Peyer's patch (tissue), 4 donors: ENCODE measurements at regions not wholly inside any gene's neighbourhood (a gene's known extent, or its start where the extent isn't known, plus 50 kb on each side); places are given as distances from the start of the nearest gene placed in this dataset.

Experiments used
- DNase-seq, 3 donors: peaks; one replicate each; pipeline ENCODE4 v3.0.0-alpha.2; 2017 to 2019
- H3K27ac ChIP-seq, 4 donors: fragments of 200-600 bp; sonication (generic); one replicate each; pipeline ENCODE4 v1.5.1; 2016 to 2019
- H3K27me3 ChIP-seq, 2 donors: fragments of 200-600 bp; sonication (generic); one replicate each; pipeline ENCODE4 v1.5.1; 2019
- H3K36me3 ChIP-seq, 3 donors: fragments of 200-600 bp; sonication (generic); one replicate each; pipeline ENCODE4 v1.5.1; 2016 to 2019
- H3K4me1 ChIP-seq, 4 donors: fragments of 200-600 bp; sonication (generic); one replicate each; pipeline ENCODE4 v1.5.1; 2016 to 2019
- H3K4me3 ChIP-seq, 4 donors: fragments of 200-600 bp; sonication (generic); 1 replicate in 3 of 4; 2 replicates in 1 of 4; pipeline ENCODE4 v1.5.1; 2016 to 2019; ENCODE audit warnings: mild to moderate bottlenecking in 1 of 4
- H3K9me3 ChIP-seq, 4 donors: fragments of 200-600 bp; sonication (generic); one replicate each; pipeline ENCODE4 v1.5.1; 2016 to 2019; ENCODE audit warnings: mild to moderate bottlenecking in 1 of 4
- CTCF ChIP-seq, 6 experiments: fragments of 450-650 bp in 4 of 6; fragments of 200-600 bp in 2 of 6; sonication (generic) in 1 of 6; IDR thresholded peaks; one replicate each; pipeline ENCODE4 v1.5.1; 2017 to 2019; ENCODE audit warnings: antibody characterized with exemption in 6 of 6, mild to moderate bottlenecking in 3 of 6, moderate library complexity in 1 of 6
- POLR2A ChIP-seq, 2 donors: fragments of 450-650 bp; IDR thresholded peaks; one replicate each; pipeline ENCODE4 v1.5.1; 2017; ENCODE audit warnings: antibody characterized with exemption in 2 of 2, mild to moderate bottlenecking in 2 of 2, moderate library complexity in 2 of 2

- no peaks in the 10 kb centered on the region for H3K4me1 ChIP-seq
- no peaks in the 10 kb centered on the region for H3K36me3 ChIP-seq
- H3K4me3 ChIP-seq, result no peak overlapping the region
- no peaks in the 10 kb centered on the region for H3K9me3 ChIP-seq
- H3K27ac ChIP-seq, result no peak overlapping the region
- H3K27me3 ChIP-seq, result no peaks in the 10 kb centered on the region
- DNase-seq, result no peak
- TF ChIP-seq CTCF (IDR thresholded peaks at IDR 0.05) (no peak), POLR2A (IDR thresholded peaks at IDR 0.05) (no peak)
These were observed 236.4 kb upstream of the AJAP1 start for GRCh38 chr1:4418021-4418420.

DNA sequence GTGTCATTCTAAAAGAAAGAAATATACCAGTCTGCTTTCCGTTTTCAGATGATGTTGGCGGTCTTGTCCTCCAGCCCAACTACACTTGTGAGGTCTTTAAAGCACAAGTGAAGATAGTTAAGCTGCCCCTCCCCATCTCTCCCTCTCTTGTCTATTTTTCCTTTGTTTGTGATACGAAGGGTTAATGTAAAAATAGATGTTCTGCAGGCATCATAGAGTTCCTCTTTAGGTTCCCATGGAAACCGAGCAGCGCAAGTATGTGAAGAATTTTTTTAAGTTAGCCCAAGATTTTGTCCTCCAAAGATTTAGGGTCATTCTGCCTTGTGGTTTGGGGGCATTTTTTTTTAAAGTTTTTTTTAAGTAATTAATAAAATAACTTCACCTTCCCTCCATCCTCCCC is 232.4 kb upstream of the AJAP1 start:
- no peak for DNase-seq
- no peaks in the 10 kb centered on the region for H3K36me3 ChIP-seq
- H3K4me1 ChIP-seq, result no peaks in the 10 kb centered on the region
- H3K4me3 ChIP-seq, result no peak overlapping the region
- H3K27me3 ChIP-seq, result no peaks in the 10 kb centered on the region
- H3K9me3 ChIP-seq, result no peaks in the 10 kb centered on the region
- no peak overlapping the region for H3K27ac ChIP-seq
- TF ChIP-seq POLR2A (IDR thresholded peaks at IDR 0.05), result no peak
- no peak for TF ChIP-seq CTCF (IDR thresholded peaks at IDR 0.05)

- TF ChIP-seq POLR2A (IDR thresholded peaks at IDR 0.05), result no peak
- TF ChIP-seq CTCF (IDR thresholded peaks at IDR 0.05), result no peak
- no peak for DNase-seq
- Histone ChIP-seq H3K36me3 (no peaks in the 10 kb centered on the region), H3K4me3 (no peak overlapping the region), H3K27ac (no peak overlapping the region), H3K9me3 (no peaks in the 10 kb centered on the region), H3K27me3 (no peaks in the 10 kb centered on the region), H3K4me1 (no peaks in the 10 kb centered on the region)
These were observed 231.7 kb upstream of the AJAP1 start for GRCh38 chr1:4422504-4423289.

DNA sequence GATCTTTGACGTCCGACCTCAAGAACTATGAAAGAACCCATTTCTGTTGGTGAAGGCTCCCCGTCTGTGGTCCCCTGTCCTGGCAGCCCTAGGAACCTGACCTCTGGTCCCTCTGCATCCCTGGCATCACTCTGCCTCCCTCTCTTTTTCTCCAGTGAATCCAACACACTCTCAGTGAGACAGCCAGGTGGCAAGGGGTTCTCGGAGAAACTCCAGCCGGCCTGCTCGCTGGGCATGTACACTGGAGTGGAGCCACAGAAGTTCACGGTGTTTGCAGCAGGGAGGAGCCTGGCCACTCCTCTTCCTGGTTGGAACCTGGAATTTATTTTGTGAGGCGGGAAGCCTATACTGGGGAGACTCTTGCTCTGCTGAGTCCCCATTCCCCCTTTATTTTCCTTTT is 230.2 kb upstream of the AJAP1 start:
- H3K27me3 ChIP-seq, result no peaks in the 10 kb centered on the region
- H3K4me3 ChIP-seq, result no peak overlapping the region
- H3K27ac ChIP-seq, result no peak overlapping the region
- no peaks in the 10 kb centered on the region for H3K9me3 ChIP-seq
- DNase-seq, result no peak
- TF ChIP-seq CTCF (IDR thresholded peaks at IDR 0.05) (no peak), POLR2A (IDR thresholded peaks at IDR 0.05) (no peak)
- no peaks in the 10 kb centered on the region for H3K36me3 ChIP-seq
- H3K4me1 ChIP-seq, result no peaks in the 10 kb centered on the region

GRCh38 chr1:4424766-4425165 is 229.6 kb upstream of the AJAP1 start:
- no peak for DNase-seq
- Histone ChIP-seq H3K9me3 (no peaks in the 10 kb centered on the region), H3K36me3 (no peaks in the 10 kb centered on the region), H3K4me3 (no peak overlapping the region), H3K27ac (no peak overlapping the region), H3K4me1 (no peaks in the 10 kb centered on the region), H3K27me3 (no peaks in the 10 kb centered on the region)
- no peak for TF ChIP-seq CTCF (IDR thresholded peaks at IDR 0.05)
- TF ChIP-seq POLR2A (IDR thresholded peaks at IDR 0.05), result no peak
